ENCODE measurements at regions not wholly inside any gene's neighbourhood (a gene's known extent, or its start where the extent isn't known, plus 50 kb on each side); places are given as distances from the start of the nearest gene placed in this dataset.

DNA sequence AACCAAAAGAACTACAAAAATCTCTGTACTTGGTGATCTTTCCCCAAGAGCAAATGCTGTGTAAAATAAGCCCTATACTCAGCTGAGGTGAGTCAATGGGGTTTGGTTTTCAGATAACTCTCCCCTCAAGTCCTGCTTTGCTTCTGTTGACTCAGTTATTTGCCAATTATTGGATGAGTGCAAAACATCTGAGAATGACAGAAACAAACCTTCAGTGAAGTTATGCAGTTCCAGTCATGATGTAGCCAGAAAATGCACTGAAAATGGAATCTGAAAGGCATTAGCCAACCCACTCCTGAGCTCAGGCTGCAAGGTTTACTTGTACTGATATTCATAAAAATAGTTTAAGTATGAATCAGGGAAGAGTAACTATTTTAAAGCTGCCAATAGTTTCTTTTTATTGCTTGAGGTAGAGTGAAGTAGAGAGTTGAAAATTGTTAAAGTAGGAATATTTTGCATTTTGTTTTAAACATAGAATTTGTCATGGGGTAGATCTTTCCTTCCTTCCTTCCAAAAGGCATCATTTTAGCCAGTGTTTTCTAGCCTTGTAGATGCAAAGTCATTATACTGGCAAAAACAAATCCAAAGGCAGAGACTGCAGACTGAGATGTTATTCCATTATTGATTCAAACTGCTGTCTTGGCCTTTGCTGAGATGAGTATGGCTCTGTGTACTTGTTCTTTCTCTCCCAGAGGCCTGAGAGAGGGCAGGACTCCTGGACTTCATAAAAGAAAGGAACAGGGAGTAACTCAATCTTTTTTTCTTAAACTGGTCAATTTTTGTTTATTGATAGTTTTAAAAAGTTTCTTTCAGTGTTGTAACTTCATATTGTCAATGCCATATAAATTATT is 215.3 kb downstream of the RND3 start:
- TF ChIP-seq, protein P1, sequence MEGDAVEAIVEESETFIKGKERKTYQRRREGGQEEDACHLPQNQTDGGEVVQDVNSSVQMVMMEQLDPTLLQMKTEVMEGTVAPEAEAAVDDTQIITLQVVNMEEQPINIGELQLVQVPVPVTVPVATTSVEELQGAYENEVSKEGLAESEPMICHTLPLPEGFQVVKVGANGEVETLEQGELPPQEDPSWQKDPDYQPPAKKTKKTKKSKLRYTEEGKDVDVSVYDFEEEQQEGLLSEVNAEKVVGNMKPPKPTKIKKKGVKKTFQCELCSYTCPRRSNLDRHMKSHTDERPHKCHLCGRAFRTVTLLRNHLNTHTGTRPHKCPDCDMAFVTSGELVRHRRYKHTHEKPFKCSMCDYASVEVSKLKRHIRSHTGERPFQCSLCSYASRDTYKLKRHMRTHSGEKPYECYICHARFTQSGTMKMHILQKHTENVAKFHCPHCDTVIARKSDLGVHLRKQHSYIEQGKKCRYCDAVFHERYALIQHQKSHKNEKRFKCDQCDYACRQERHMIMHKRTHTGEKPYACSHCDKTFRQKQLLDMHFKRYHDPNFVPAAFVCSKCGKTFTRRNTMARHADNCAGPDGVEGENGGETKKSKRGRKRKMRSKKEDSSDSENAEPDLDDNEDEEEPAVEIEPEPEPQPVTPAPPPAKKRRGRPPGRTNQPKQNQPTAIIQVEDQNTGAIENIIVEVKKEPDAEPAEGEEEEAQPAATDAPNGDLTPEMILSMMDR (IDR thresholded peaks at IDR 0.05): no peak
- TF ChIP-seq POLR2A (IDR thresholded peaks at IDR 0.05) (no peak), POLR2AphosphoS5 (IDR thresholded peaks at IDR 0.05) (no peak)
